ENCODE measurements at regions not wholly inside any gene's neighbourhood (a gene's known extent, or its start where the extent isn't known, plus 50 kb on each side); places are given as distances from the start of the nearest gene placed in this dataset.
A peak's percentile ranks its signal among the peaks of the same experiment; 100 is the strongest.
"Not testable (repeated sequence)": the region's sequence is repeated elsewhere in the genome, so short reads cannot be mapped to it uniquely, and the experiment has no call there.

GRCh38 chr14:103230021-103230420 lies 104.0 kb upstream of the EIF5 start:
- H3K27ac ChIP-seq = no peak overlapping the region
- DNase-seq (ENCODE audit: low read depth, low spot score) = no peak

- no peak overlapping the region for H3K27ac ChIP-seq
- no peak for DNase-seq (ENCODE audit: low read depth, low spot score)
These were observed 103.2 kb upstream of the EIF5 start for GRCh38 chr14:103230658-103231334.

GRCh38 chr14:103231376-103232019 lies 102.5 kb upstream of the EIF5 start:
- H3K27ac ChIP-seq = no peak overlapping the region
- DNase-seq (ENCODE audit: low read depth, low spot score) = no peak

- H3K27ac ChIP-seq = no peak overlapping the region
- no peak for DNase-seq (ENCODE audit: low read depth, low spot score)
These were observed 101.8 kb upstream of the EIF5 start for GRCh38 chr14:103232031-103232808.

- DNase-seq (ENCODE audit: low read depth, low spot score) = no peak
- no peak overlapping the region for H3K27ac ChIP-seq
These were observed 101.2 kb upstream of the EIF5 start for GRCh38 chr14:103232831-103233319.

- no peak overlapping the region for H3K27ac ChIP-seq
These were observed 100.7 kb upstream of the EIF5 start for GRCh38 chr14:103233328-103233727.

GRCh38 chr14:103234826-103235225 lies 99.2 kb upstream of the EIF5 start:
- DNase-seq (ENCODE audit: low read depth, low spot score); H3K27ac ChIP-seq: not testable (repeated sequence)

More at GRCh38 chr14:103233328-103233727, 100.7 kb upstream of the EIF5 start:
- DNase-seq (ENCODE audit: low read depth, low spot score) = no peak

GRCh38 chr14:103235506-103235905 lies 98.5 kb upstream of the EIF5 start:
- not testable (repeated sequence) for H3K27ac ChIP-seq; DNase-seq (ENCODE audit: low read depth, low spot score)

- H3K27ac ChIP-seq = no peak overlapping the region
- DNase-seq (ENCODE audit: low read depth, low spot score) = no peak
These were observed 94.3 kb upstream of the EIF5 start for GRCh38 chr14:103239751-103240150.

- no peak for DNase-seq (ENCODE audit: low read depth, low spot score)
- H3K27ac ChIP-seq = no peak overlapping the region
These were observed 92.5 kb upstream of the EIF5 start for GRCh38 chr14:103241531-103241930.

- H3K27ac ChIP-seq = no peak overlapping the region
- no peak for DNase-seq (ENCODE audit: low read depth, low spot score)
These were observed 90.0 kb upstream of the EIF5 start for GRCh38 chr14:103243764-103244737.

GRCh38 chr14:103245624-103246031 lies 88.4 kb upstream of the EIF5 start:
- not testable (repeated sequence) for H3K27ac ChIP-seq
- peak; percentile 22 for DNase-seq (ENCODE audit: low read depth, low spot score)

GRCh38 chr14:103246070-103246469 lies 88.0 kb upstream of the EIF5 start:
- no peak overlapping the region for H3K27ac ChIP-seq
- DNase-seq (ENCODE audit: low read depth, low spot score) = no peak

- no peak overlapping the region for H3K27ac ChIP-seq
- no peak for DNase-seq (ENCODE audit: low read depth, low spot score)
These were observed 86.8 kb upstream of the EIF5 start for GRCh38 chr14:103247169-103247606.

- no peak overlapping the region for H3K27ac ChIP-seq
- DNase-seq (ENCODE audit: low read depth, low spot score) = no peak
These were observed 83.9 kb upstream of the EIF5 start for GRCh38 chr14:103250181-103250580.

- DNase-seq (ENCODE audit: low read depth, low spot score) = no peak
- H3K27ac ChIP-seq = no peak overlapping the region
These were observed 83.2 kb upstream of the EIF5 start for GRCh38 chr14:103250874-103251273.

GRCh38 chr14:103255555-103255954 lies 78.5 kb upstream of the EIF5 start:
- H3K27ac ChIP-seq = peak overlapping the region; percentile 8
- no peak for DNase-seq (ENCODE audit: low read depth, low spot score)

GRCh38 chr14:103256406-103256805 lies 77.6 kb upstream of the EIF5 start:
- DNase-seq (ENCODE audit: low read depth, low spot score) = no peak
- peak overlapping the region; percentile 80 for H3K27ac ChIP-seq

- H3K27ac ChIP-seq = peak overlapping the region; percentile 80
- peak; percentile 79 for DNase-seq (ENCODE audit: low read depth, low spot score)
These were observed 76.7 kb upstream of the EIF5 start for GRCh38 chr14:103257211-103257962.
